ENCODE measurements at regions not wholly inside any gene's neighbourhood (a gene's known extent, or its start where the extent isn't known, plus 50 kb on each side); places are given as distances from the start of the nearest gene placed in this dataset.
A peak's percentile ranks its signal among the peaks of the same experiment; 100 is the strongest.

- peak in 1 of 2 donors; percentile 40 for DNase-seq (ENCODE audit: low read depth in 2 of 2)
Observed at GRCh38 chr10:10871352-10871751, 146.3 kb upstream of the CELF2 start.

- DNase-seq (ENCODE audit: low read depth in 2 of 2) = peak; percentile 99 to 100
Observed at GRCh38 chr10:10872035-10872673, 145.5 kb upstream of the CELF2 start.

GRCh38 chr10:10872764-10873163 is 144.9 kb upstream of the CELF2 start:
- peak in 1 of 2 donors; percentile 12 for DNase-seq (ENCODE audit: low read depth in 2 of 2)

- DNase-seq (ENCODE audit: low read depth in 2 of 2) = peak in 1 of 2 donors; percentile 41
Observed at GRCh38 chr10:10873289-10873688, 144.4 kb upstream of the CELF2 start.

- no peak for DNase-seq (ENCODE audit: low read depth in 2 of 2)
Observed at GRCh38 chr10:10873915-10874314, 143.8 kb upstream of the CELF2 start.

GRCh38 chr10:10878963-10879362 is 138.7 kb upstream of the CELF2 start:
- no peak for DNase-seq (ENCODE audit: low read depth in 2 of 2)

GRCh38 chr10:10881117-10881813 is 136.4 kb upstream of the CELF2 start:
- DNase-seq (ENCODE audit: low read depth in 2 of 2) = no peak

- DNase-seq (ENCODE audit: low read depth in 2 of 2) = no peak
Observed at GRCh38 chr10:10883737-10884136, 133.9 kb upstream of the CELF2 start.

- no peak for DNase-seq (ENCODE audit: low read depth in 2 of 2)
Observed at GRCh38 chr10:10886861-10887531, 130.7 kb upstream of the CELF2 start.

- no peak for DNase-seq (ENCODE audit: low read depth in 2 of 2)
Observed at GRCh38 chr10:10891124-10892082, 126.3 kb upstream of the CELF2 start.

- peak; percentile 63 to 88 for DNase-seq (ENCODE audit: low read depth in 2 of 2)
Observed at GRCh38 chr10:10892290-10892875, 125.3 kb upstream of the CELF2 start.

GRCh38 chr10:10897400-10897799 is 120.3 kb upstream of the CELF2 start:
- no peak for DNase-seq (ENCODE audit: low read depth in 2 of 2)

GRCh38 chr10:10901906-10902305 is 115.8 kb upstream of the CELF2 start:
- no peak for DNase-seq (ENCODE audit: low read depth in 2 of 2)

- DNase-seq (ENCODE audit: low read depth in 2 of 2) = no peak
Observed at GRCh38 chr10:10902951-10903350, 114.7 kb upstream of the CELF2 start.

- DNase-seq (ENCODE audit: low read depth in 2 of 2) = no peak
Observed at GRCh38 chr10:10903620-10904019, 114.1 kb upstream of the CELF2 start.

- no peak for DNase-seq (ENCODE audit: low read depth in 2 of 2)
Observed at GRCh38 chr10:10910634-10911033, 107.0 kb upstream of the CELF2 start.

- no peak for DNase-seq (ENCODE audit: low read depth in 2 of 2)
Observed at GRCh38 chr10:10911035-10911434, 106.6 kb upstream of the CELF2 start.

- no peak for DNase-seq (ENCODE audit: low read depth in 2 of 2)
Observed at GRCh38 chr10:10911471-10911921, 106.2 kb upstream of the CELF2 start.

- DNase-seq (ENCODE audit: low read depth in 2 of 2) = peak in 1 of 2 donors; percentile 35
Observed at GRCh38 chr10:10914144-10914543, 103.5 kb upstream of the CELF2 start.

- no peak for DNase-seq (ENCODE audit: low read depth in 2 of 2)
Observed at GRCh38 chr10:10915215-10915614, 102.5 kb upstream of the CELF2 start.

GRCh38 chr10:10917031-10917430 is 100.6 kb upstream of the CELF2 start:
- DNase-seq (ENCODE audit: low read depth in 2 of 2) = no peak
